ENCODE measurements at regions not wholly inside any gene's neighbourhood (a gene's known extent, or its start where the extent isn't known, plus 50 kb on each side); places are given as distances from the start of the nearest gene placed in this dataset.

DNA sequence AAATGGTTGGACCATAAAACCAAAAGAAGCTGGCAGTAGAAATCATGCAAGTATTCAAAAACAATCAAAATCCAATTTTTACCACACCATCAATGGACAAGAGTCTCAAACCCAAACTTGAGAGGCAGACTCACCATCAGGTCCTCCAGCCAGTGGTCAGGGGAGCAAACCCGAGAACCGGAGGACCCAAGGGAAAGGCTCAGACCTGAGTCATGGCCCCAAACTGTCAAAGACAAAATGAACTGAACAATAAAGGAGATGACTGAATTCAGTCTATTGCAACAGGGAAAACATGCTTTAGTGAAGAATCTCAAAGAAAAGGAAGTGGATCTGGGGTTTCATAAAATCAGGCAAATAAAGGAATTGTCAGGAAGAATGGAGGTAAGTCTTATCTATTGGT is 150.7 kb upstream of the MGAT5 start:
- TF ChIP-seq, protein P1, sequence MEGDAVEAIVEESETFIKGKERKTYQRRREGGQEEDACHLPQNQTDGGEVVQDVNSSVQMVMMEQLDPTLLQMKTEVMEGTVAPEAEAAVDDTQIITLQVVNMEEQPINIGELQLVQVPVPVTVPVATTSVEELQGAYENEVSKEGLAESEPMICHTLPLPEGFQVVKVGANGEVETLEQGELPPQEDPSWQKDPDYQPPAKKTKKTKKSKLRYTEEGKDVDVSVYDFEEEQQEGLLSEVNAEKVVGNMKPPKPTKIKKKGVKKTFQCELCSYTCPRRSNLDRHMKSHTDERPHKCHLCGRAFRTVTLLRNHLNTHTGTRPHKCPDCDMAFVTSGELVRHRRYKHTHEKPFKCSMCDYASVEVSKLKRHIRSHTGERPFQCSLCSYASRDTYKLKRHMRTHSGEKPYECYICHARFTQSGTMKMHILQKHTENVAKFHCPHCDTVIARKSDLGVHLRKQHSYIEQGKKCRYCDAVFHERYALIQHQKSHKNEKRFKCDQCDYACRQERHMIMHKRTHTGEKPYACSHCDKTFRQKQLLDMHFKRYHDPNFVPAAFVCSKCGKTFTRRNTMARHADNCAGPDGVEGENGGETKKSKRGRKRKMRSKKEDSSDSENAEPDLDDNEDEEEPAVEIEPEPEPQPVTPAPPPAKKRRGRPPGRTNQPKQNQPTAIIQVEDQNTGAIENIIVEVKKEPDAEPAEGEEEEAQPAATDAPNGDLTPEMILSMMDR (IDR thresholded peaks at IDR 0.05), result no peak
- TF ChIP-seq POLR2A (IDR thresholded peaks at IDR 0.05), result no peak
- H3K4me1 ChIP-seq, result no peaks in the 10 kb centered on the region
- no peaks in the 10 kb centered on the region for H3K36me3 ChIP-seq
- WGBS (ENCODE audit: insufficient coverage, low coverage, low lambda C conversion rate, missing lambda C conversion rate), result 78% methylated on average over 2 of the region's 2 CpGs
- no peaks in the 10 kb centered on the region for H3K9me3 ChIP-seq
- H3K4me3 ChIP-seq, result no peak overlapping the region
- H3K27ac ChIP-seq, result no peak overlapping the region
- intact Hi-C loops (cut with DNase I), result no loop called here
- DNase-seq, result no peak
- H3K27me3 ChIP-seq, result no peaks in the 10 kb centered on the region
- ATAC-seq, result no peak

DNA sequence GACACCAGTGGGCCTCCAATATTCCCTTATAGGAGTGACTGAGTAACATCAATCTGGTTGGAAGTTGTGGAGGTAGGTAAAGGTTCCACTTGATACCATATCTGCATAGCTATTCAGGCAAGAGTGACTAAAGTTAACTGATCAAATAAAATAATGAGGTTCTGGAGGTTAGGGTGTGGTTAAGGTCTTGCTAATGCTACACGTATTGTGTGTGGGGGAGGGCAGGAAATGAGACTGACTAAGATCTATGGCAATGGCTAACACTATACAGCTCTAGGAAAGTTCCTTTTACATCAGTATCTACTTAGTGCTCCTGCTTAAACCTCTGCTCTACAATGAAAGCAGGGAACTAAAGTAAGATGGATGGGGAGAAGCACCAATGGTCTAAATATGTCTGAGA is 149.1 kb upstream of the MGAT5 start:
- no peak for DNase-seq
- Histone ChIP-seq H3K9me3 (no peaks in the 10 kb centered on the region), H3K27ac (no peak overlapping the region), H3K36me3 (no peaks in the 10 kb centered on the region), H3K4me3 (no peak overlapping the region), H3K4me1 (no peaks in the 10 kb centered on the region), H3K27me3 (no peaks in the 10 kb centered on the region)
- TF ChIP-seq, protein P1 (IDR thresholded peaks at IDR 0.05), result no peak
- no peak for TF ChIP-seq POLR2A (IDR thresholded peaks at IDR 0.05)
- 7% methylated on average over 1 of the region's 1 CpG for WGBS (ENCODE audit: insufficient coverage, low coverage, low lambda C conversion rate, missing lambda C conversion rate)
- intact Hi-C loops (cut with DNase I), result no loop called here
- no peak for ATAC-seq

DNA sequence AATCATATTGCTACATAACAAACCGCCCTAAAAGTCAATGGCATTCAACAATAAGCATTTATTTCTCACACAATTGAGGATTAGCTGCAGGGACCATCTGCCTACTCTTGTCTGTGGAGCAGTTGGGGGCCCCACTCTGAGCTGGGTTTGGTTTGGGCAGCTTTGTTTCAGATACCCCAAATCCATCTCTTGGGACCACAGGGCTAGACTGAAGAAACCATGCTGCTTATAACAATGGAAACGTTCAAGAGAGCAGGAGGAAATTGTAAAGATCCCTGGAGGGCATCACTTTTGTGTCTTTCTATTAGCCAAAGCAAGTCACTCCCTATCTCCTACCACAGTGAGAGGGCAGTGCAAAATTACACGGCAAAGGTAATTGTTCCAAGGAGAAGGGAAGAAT is 146.5 kb upstream of the MGAT5 start:
- Histone ChIP-seq H3K4me3 (no peak overlapping the region), H3K4me1 (no peaks in the 10 kb centered on the region), H3K27me3 (no peaks in the 10 kb centered on the region), H3K9me3 (no peaks in the 10 kb centered on the region), H3K36me3 (no peaks in the 10 kb centered on the region), H3K27ac (no peak overlapping the region)
- WGBS (ENCODE audit: insufficient coverage, low coverage, low lambda C conversion rate, missing lambda C conversion rate), result 73% methylated on average over 3 of the region's 3 CpGs
- DNase-seq (no peak), ATAC-seq (no peak)
- no peak for TF ChIP-seq POLR2A (IDR thresholded peaks at IDR 0.05)
- TF ChIP-seq, protein P1 (IDR thresholded peaks at IDR 0.05), result no peak
- intact Hi-C loops (cut with DNase I), result no loop called here

DNA sequence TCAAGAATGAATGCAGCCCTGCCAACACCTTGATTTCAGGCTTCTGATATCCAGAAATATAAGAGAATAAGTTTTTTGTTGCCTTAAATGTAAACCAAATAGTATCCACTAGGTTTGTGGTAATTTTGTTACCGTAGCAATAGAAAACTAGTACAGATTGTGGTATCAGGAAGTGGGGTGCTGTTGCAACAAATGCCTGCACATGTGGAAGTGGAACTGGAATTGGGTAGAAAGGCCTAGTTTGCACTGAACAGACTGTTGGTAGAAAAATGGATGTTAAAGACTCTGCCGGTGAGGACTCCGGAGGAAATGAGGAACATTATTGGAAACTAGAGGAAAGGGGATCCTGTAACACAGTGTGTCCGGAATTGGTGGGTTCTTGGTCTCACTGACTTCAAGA is 145.8 kb upstream of the MGAT5 start:
- TF ChIP-seq, protein P1 (IDR thresholded peaks at IDR 0.05), result no peak
- no peak for TF ChIP-seq POLR2A (IDR thresholded peaks at IDR 0.05)
- Histone ChIP-seq H3K4me3 (no peak overlapping the region), H3K27ac (no peak overlapping the region), H3K4me1 (no peaks in the 10 kb centered on the region), H3K9me3 (no peaks in the 10 kb centered on the region), H3K36me3 (no peaks in the 10 kb centered on the region), H3K27me3 (no peaks in the 10 kb centered on the region)
- ATAC-seq, result peak in 2 of 4 donors; percentile 44 to 58
- intact Hi-C loops (cut with DNase I), result no loop called here
- WGBS (ENCODE audit: insufficient coverage, low coverage, low lambda C conversion rate, missing lambda C conversion rate), result 69% methylated on average over 4 of the region's 4 CpGs
- no peak for DNase-seq

DNA sequence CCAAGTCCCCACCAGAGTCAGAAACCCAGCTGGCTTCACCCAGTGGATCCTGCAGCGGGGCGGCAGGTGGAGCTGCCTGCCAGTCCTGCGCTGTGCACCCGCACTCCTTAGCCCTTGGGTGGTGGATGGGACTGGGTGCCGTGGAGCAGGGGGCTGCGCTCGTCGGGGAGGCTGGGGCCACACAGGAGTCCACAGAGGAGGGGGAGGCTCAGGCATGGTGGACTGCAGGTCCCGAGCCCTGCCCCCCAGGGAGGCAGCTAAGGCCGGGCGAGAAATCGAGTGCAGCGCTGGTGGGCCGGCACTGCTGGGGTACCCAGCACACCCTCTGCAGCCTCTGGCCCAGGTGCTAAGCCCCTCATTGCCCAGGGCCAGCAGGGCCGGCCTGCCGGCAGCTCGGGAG is 144.6 kb upstream of the MGAT5 start:
- ATAC-seq (no peak), DNase-seq (no peak)
- no peaks in the 10 kb centered on the region for H3K9me3 ChIP-seq
- no peaks in the 10 kb centered on the region for H3K36me3 ChIP-seq
- WGBS (ENCODE audit: insufficient coverage, low coverage, low lambda C conversion rate, missing lambda C conversion rate), result no CpG with 5 or more reads among the region's 17 CpGs
- intact Hi-C loops (cut with DNase I), result no loop called here
- no peak for TF ChIP-seq POLR2A (IDR thresholded peaks at IDR 0.05)
- TF ChIP-seq, protein P1 (IDR thresholded peaks at IDR 0.05), result no peak
- no peak overlapping the region for H3K4me3 ChIP-seq
- no peaks in the 10 kb centered on the region for H3K4me1 ChIP-seq
- no peaks in the 10 kb centered on the region for H3K27me3 ChIP-seq
- H3K27ac ChIP-seq, result no peak overlapping the region

Measured in right lobe of liver (tissue), 6 donors.